Caco-2 (cell line): ENCODE measurements at regions not wholly inside any gene's neighbourhood (a gene's known extent, or its start where the extent isn't known, plus 50 kb on each side); places are given as distances from the start of the nearest gene placed in this dataset.

ENCODE experiments used
- BruUV-seq: library from RNA; stranded (reverse); fragments of 400-500 nt; replicated peaks from 2 replicates; lab custom pipeline; 2021; lab: Mats Ljungman, UMichigan
- CTCF ChIA-PET: fragments of 300-600 bp; sonication (Branson Sonifier 250); formaldehyde crosslinking; loops from one replicate; lab custom pipeline; 2022; ENCODE audit warnings: antibody characterized with exemption; lab: Charles Lee
- POLR2A ChIA-PET: fragments of 300-600 bp; sonication (Branson Sonifier 250); formaldehyde crosslinking; loops from one replicate; lab custom pipeline; 2022; ENCODE audit warnings: antibody characterized with exemption; lab: Charles Lee
- DNase-seq, 2 experiments: peaks; one replicate each; pipeline versions ENCODE4 v3.0.0 to v3.0.0-alpha.2; 2020 to 2022
- H3K27me3 ChIP-seq: replicated peaks from 2 replicates; pipeline ENCODE4 v1.6.0; 2011; ENCODE audit warnings: low read length; ENCODE audit not compliant: control insufficient read depth, insufficient read depth
- H3K36me3 ChIP-seq: 2 replicates; pipeline ENCODE4 v1.5.1; 2011; ENCODE audit warnings: low read length; ENCODE audit not compliant: control insufficient read depth, insufficient read depth
- H3K4me1 ChIP-seq: fragments of 250-450 bp; sonication (Bioruptor Pico); 2 replicates; pipeline ENCODE4 v1.5.1; 2020; ENCODE audit warnings: mild to moderate bottlenecking
- H3K4me3 ChIP-seq: 2 replicates; pipeline ENCODE4 v1.5.1; 2011; ENCODE audit warnings: low read depth, mild to moderate bottlenecking, control low read depth, low read length
- H3K9me3 ChIP-seq: fragments of 250-450 bp; sonication (Bioruptor Pico); 2 replicates; pipeline ENCODE4 v1.5.1; 2020; ENCODE audit warnings: mild to moderate bottlenecking, moderate library complexity
- H3K27ac Mint-ChIP-seq: one replicate; pipeline ENCODE4 v1.8.0; 2022; ENCODE audit warnings: mixed read lengths; ENCODE audit not compliant: unreplicated experiment
- H3K27me3 Mint-ChIP-seq: one replicate; pipeline ENCODE4 v1.8.0; 2022; ENCODE audit warnings: mixed read lengths; ENCODE audit not compliant: insufficient read depth, unreplicated experiment
- H3K36me3 Mint-ChIP-seq: one replicate; pipeline ENCODE4 v1.8.0; 2022; ENCODE audit warnings: mild to moderate bottlenecking, mixed read lengths; ENCODE audit not compliant: insufficient read depth, unreplicated experiment
- H3K4me1 Mint-ChIP-seq: one replicate; pipeline ENCODE4 v1.8.0; 2022; ENCODE audit warnings: low read depth, mixed read lengths; ENCODE audit not compliant: unreplicated experiment
- H3K4me3 Mint-ChIP-seq: one replicate; pipeline ENCODE4 v1.8.0; 2022; ENCODE audit warnings: mild to moderate bottlenecking, moderate library complexity, mixed read lengths; ENCODE audit not compliant: unreplicated experiment
- H3K9me3 Mint-ChIP-seq: one replicate; pipeline ENCODE4 v1.8.0; 2022; ENCODE audit warnings: mixed read lengths; ENCODE audit not compliant: unreplicated experiment
- intact Hi-C: fragments of 100-400 bp; cut with micrococcal nuclease; formaldehyde crosslinking; loops from one replicate; pipeline ENCODE4 v1.10.0; 2022; ENCODE audit not compliant: unreplicated experiment
- TF ChIP-seq, protein P1 (sequence below), 2 experiments: fragments of 200-600 bp in 1 of 2; IDR thresholded peaks; 1 replicate in 1 of 2; 2 replicates in 1 of 2; pipeline versions ENCODE4 v1.5.1 to v1.8.0; 2011 to 2022; ENCODE audit warnings: antibody characterized with exemption in 1 of 2, control low read depth in 1 of 2, inconsistent platforms in 1 of 2, low read depth in 1 of 2, low read length in 1 of 2, mild to moderate bottlenecking in 1 of 2, moderate library complexity in 1 of 2; ENCODE audit not compliant: insufficient read depth in 1 of 2, severe bottlenecking in 1 of 2, unreplicated experiment in 1 of 2

DNA sequence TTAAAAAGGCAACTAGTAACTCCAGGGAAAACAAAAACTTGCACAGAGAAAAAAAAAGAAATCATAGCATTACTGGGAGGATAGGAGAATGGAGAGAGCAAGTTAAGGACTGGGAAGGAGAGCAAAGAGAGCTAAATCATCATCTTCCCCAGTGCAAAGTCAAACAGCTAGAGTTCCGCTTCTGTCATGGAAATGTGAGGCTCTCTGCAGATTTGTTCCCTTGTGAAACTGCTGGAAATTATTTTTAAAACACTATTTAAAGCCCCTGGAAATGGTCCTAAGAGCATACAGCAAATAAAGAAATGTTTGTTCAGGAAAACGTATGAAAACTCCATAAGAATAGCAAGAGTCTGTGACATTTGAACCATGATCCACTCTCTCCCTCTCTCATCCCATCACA lies 64.6 kb downstream of the CAMK2N1 start:
- Histone ChIP-seq H3K9me3 (peaks cover 11% of the 10 kb centered on the region; the same call in 1 of the 2 replicates), H3K27me3 (no peaks in the 10 kb centered on the region), H3K4me1 (no peaks in the 10 kb centered on the region), H3K36me3 (no peaks in the 10 kb centered on the region), H3K4me3 (no peak overlapping the region)
- TF ChIP-seq, protein P1, sequence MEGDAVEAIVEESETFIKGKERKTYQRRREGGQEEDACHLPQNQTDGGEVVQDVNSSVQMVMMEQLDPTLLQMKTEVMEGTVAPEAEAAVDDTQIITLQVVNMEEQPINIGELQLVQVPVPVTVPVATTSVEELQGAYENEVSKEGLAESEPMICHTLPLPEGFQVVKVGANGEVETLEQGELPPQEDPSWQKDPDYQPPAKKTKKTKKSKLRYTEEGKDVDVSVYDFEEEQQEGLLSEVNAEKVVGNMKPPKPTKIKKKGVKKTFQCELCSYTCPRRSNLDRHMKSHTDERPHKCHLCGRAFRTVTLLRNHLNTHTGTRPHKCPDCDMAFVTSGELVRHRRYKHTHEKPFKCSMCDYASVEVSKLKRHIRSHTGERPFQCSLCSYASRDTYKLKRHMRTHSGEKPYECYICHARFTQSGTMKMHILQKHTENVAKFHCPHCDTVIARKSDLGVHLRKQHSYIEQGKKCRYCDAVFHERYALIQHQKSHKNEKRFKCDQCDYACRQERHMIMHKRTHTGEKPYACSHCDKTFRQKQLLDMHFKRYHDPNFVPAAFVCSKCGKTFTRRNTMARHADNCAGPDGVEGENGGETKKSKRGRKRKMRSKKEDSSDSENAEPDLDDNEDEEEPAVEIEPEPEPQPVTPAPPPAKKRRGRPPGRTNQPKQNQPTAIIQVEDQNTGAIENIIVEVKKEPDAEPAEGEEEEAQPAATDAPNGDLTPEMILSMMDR (IDR thresholded peaks at IDR 0.05; ENCODE audit: insufficient read depth in 1 of 2, low read depth in 1 of 2, low read length in 1 of 2, severe bottlenecking in 1 of 2, unreplicated experiment in 1 of 2): no peak
- BruUV-seq: no TSS peak
- Mint-ChIP-seq H3K4me1 (no peaks in the 10 kb centered on the region), H3K27ac (no peak overlapping the region), H3K4me3 (no peak overlapping the region), H3K9me3 (peaks cover 26% of the 10 kb centered on the region), H3K36me3 (no peaks in the 10 kb centered on the region), H3K27me3 (peaks cover 18% of the 10 kb centered on the region)
- intact Hi-C loops: no loop called here
- ChIA-PET CTCF (no interaction called here), POLR2A (no interaction called here)
- no peak for DNase-seq

DNA sequence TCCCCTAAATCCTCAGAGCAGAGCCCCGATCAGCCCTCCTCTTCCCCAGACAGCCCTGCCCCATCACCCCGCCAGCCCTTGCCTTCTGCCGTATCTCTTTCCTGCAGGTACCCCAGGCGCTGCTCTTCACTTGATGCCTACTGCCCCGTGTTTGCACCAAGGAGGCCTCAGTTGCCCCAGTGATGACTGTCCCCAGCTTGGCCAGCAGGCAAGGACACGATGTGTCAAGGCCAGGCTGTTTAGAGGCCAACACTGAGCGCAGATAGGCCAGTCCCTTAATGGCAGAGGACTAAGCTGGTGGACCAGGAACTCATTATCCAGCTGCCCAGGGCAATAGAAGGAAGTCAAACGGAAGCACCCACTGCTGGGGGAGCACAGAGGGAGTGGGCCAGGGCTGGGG lies 68.4 kb downstream of the CAMK2N1 start:
- ChIA-PET CTCF (no interaction called here), POLR2A (no interaction called here)
- no peak for DNase-seq
- no peaks in the 10 kb centered on the region for H3K4me1 ChIP-seq
- no peaks in the 10 kb centered on the region for H3K4me1 Mint-ChIP-seq
- peaks cover 15% of the 10 kb centered on the region for H3K9me3 Mint-ChIP-seq
- H3K27me3 Mint-ChIP-seq: peaks cover 18% of the 10 kb centered on the region
- H3K27ac Mint-ChIP-seq: no peak overlapping the region
- no peaks in the 10 kb centered on the region for H3K36me3 ChIP-seq
- H3K27me3 ChIP-seq: no peaks in the 10 kb centered on the region
- intact Hi-C loops: no loop called here
- no peaks in the 10 kb centered on the region for H3K36me3 Mint-ChIP-seq
- TF ChIP-seq, protein P1 (IDR thresholded peaks at IDR 0.05; ENCODE audit: insufficient read depth in 1 of 2, low read depth in 1 of 2, low read length in 1 of 2, severe bottlenecking in 1 of 2, unreplicated experiment in 1 of 2): no peak
- peaks cover 2% of the 10 kb centered on the region; the same call in 1 of the 2 replicates for H3K9me3 ChIP-seq
- BruUV-seq: no TSS peak
- H3K4me3 Mint-ChIP-seq: no peak overlapping the region
- no peak overlapping the region for H3K4me3 ChIP-seq

DNA sequence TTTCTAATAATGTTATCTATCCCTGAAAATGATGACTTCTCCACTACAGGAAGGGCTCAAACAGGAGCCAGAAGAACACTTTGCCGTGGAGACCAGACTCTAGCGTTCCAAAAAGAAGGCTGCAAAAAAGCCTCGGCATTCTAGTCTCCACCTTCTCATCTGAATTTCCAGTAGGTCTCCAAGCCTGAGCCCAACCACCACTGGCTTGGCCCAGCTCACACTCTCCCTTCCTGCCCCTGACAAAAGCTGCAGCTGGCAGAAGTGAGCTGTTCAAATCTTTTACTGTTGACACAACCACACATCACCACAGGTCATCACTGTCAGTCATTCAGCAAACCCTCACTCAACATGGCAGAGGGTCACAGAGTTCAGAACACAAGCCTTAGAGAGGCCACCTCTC lies 69.3 kb downstream of the CAMK2N1 start:
- Mint-ChIP-seq H3K4me1 (no peaks in the 10 kb centered on the region), H3K27ac (no peak overlapping the region), H3K9me3 (peaks cover 12% of the 10 kb centered on the region), H3K36me3 (no peaks in the 10 kb centered on the region), H3K4me3 (no peak overlapping the region), H3K27me3 (peaks cover 21% of the 10 kb centered on the region)
- ChIA-PET POLR2A (no interaction called here), CTCF (no interaction called here)
- no peaks in the 10 kb centered on the region for H3K9me3 ChIP-seq
- H3K36me3 ChIP-seq: no peaks in the 10 kb centered on the region
- no peaks in the 10 kb centered on the region for H3K4me1 ChIP-seq
- DNase-seq: no peak
- intact Hi-C loops: no loop called here
- H3K27me3 ChIP-seq: no peaks in the 10 kb centered on the region
- H3K4me3 ChIP-seq: no peak overlapping the region
- BruUV-seq: no TSS peak
- TF ChIP-seq, protein P1 (IDR thresholded peaks at IDR 0.05; ENCODE audit: insufficient read depth in 1 of 2, low read depth in 1 of 2, low read length in 1 of 2, severe bottlenecking in 1 of 2, unreplicated experiment in 1 of 2): no peak
